GM10266 (cell line): ENCODE measurements at regions not wholly inside any gene's neighbourhood (a gene's known extent, or its start where the extent isn't known, plus 50 kb on each side); places are given as distances from the start of the nearest gene placed in this dataset.

Experiments used
- DNase-seq: peaks from one replicate; pipeline ENCODE4 v3.0.0; 2012; ENCODE audit errors: extremely low spot score
- TF ChIP-seq, protein P1 (sequence below): IDR thresholded peaks from 2 replicates; pipeline ENCODE4 v1.5.1; 2012; ENCODE audit warnings: mild to moderate bottlenecking, low read depth; ENCODE audit not compliant: control insufficient read depth, insufficient read depth; ENCODE audit errors: missing control alignments

DNA sequence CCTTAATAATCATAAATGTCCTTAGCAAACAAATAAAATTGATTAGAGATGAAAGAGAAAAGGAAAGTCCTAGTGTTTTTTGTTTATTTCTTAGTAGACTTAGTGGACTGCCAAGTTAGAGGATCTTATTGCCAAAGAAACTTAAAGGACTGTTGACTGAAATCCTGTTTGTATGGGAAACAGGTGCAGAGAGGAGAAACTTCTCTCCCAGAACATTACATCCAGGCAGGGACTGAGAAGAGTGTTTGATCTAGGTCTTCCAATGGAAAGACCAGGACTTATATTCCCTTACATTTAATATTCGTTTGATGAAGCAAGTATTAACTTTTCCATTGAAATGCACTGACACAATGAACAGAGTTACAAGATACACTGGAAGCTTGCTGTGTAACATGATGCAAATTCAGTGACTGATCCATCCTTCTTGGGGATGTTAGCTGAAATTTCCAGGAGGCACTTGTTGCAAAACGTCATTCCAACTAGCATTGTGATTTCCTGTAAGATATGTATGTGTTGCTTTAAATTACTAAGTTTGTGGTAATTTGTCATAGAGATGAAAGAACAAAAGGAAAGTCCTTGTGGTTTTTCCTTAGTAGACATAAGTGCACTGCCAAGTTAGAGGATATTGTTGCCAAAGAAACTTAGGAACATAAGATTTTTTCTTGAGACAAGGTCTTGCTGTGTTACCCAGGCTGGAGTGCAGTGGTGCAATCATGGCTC is 505.6 kb downstream of the STIM2 start:
- no peak for DNase-seq
- TF ChIP-seq, protein P1, sequence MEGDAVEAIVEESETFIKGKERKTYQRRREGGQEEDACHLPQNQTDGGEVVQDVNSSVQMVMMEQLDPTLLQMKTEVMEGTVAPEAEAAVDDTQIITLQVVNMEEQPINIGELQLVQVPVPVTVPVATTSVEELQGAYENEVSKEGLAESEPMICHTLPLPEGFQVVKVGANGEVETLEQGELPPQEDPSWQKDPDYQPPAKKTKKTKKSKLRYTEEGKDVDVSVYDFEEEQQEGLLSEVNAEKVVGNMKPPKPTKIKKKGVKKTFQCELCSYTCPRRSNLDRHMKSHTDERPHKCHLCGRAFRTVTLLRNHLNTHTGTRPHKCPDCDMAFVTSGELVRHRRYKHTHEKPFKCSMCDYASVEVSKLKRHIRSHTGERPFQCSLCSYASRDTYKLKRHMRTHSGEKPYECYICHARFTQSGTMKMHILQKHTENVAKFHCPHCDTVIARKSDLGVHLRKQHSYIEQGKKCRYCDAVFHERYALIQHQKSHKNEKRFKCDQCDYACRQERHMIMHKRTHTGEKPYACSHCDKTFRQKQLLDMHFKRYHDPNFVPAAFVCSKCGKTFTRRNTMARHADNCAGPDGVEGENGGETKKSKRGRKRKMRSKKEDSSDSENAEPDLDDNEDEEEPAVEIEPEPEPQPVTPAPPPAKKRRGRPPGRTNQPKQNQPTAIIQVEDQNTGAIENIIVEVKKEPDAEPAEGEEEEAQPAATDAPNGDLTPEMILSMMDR, result no peak

- TF ChIP-seq, protein P1, result no peak
- no peak for DNase-seq
These were observed 508.1 kb downstream of the STIM2 start for GRCh38 chr4:27368781-27369180.

DNA sequence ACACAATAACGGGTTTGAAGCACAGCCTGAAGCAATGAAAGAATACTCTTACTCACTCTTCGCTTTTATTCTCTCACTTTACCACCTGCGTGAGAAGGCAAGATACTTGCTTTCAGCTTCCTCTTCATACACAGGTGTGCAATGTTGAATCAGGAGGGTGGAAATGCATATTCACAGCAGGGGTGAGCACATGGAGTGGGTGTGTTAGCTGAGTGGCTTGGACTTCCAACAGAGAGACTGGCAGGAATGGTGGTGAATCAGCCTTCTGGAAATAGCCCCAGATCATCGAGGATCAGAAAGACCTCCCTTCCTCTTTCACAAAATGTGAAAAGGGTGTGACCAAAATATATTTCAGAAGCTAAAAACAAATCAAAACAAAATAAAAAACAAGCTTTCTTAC is 521.2 kb downstream of the STIM2 start:
- DNase-seq, result no peak
- TF ChIP-seq, protein P1, result no peak

GRCh38 chr4:27387711-27388110 is 527.1 kb downstream of the STIM2 start:
- no peak for DNase-seq
- TF ChIP-seq, protein P1, result no peak

DNA sequence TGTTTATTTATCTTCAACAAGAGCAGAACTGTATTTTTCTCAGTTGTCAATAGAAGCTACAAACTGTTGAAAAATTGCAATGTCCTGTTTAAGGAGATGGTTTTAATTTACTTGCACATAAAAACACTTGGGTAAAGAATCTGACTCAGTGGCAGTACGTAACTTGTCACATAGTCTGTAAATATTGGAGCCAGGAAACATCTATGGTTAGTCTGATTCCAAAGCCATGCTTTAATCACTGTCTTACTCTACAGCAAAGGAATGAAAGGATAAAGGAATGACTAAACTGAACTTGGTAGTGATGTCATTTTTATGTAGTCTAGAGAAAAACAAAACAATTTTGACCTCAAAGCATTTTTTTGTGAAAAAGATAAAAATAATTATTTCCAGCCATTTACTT is 537.2 kb downstream of the STIM2 start:
- TF ChIP-seq, protein P1, result no peak
- DNase-seq, result no peak

- TF ChIP-seq, protein P1, result no peak
- DNase-seq, result no peak
These were observed 538.1 kb downstream of the STIM2 start for GRCh38 chr4:27398631-27399310.

DNA sequence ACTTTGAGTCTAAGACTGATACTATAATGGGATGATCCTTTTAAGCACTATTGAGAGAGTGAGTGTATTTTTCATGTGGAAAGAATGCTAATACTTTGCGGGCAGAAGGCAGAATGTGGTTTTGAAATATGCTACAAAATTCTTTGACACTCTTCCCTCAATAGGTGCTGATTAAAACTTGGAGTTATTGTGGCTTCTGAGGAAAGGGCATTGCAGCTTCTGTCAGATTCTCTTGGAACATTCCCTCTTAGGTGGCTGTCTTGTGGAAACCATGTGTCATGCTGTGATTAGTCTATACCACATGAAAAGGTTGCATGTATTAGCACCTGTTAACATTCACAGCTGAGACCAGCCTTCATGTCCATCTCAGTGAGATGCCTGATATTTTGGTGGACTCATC is 547.0 kb downstream of the STIM2 start:
- no peak for DNase-seq
- TF ChIP-seq, protein P1, result no peak
